WTC11 (cell line): ENCODE measurements at regions not wholly inside any gene's neighbourhood (a gene's known extent, or its start where the extent isn't known, plus 50 kb on each side); places are given as distances from the start of the nearest gene placed in this dataset.

Experiments used
- ATAC-seq: fragments of 200-7000 bp; cut with Tn5 transposase; 2 replicates; pipeline ENCODE4 v1.10.0; 2021; ENCODE audit warnings: mild to moderate bottlenecking, moderate library complexity
- CTCF ChIA-PET: fragments of 300-600 bp; sonication (Branson Sonifier 250); formaldehyde crosslinking; loops from one replicate; lab custom pipeline; 2021; ENCODE audit warnings: antibody characterized with exemption; lab: Charles Lee
- POLR2A ChIA-PET: fragments of 350-600 bp; sonication (Branson Sonifier 250); formaldehyde crosslinking; loops from one replicate; lab custom pipeline; 2021; ENCODE audit warnings: antibody characterized with exemption; lab: Charles Lee
- DNase-seq: peaks from one replicate; pipeline ENCODE4 v3.0.0; 2021; ENCODE audit warnings: low spot score
- H3K27ac Mint-ChIP-seq: 2 replicates; pipeline ENCODE4 v1.8.0; 2021; ENCODE audit warnings: mixed read lengths
- H3K27me3 Mint-ChIP-seq: 2 replicates; pipeline ENCODE4 v1.8.0; 2021; ENCODE audit warnings: low read depth, mild to moderate bottlenecking, moderate library complexity, mixed read lengths
- H3K36me3 Mint-ChIP-seq: 2 replicates; pipeline ENCODE4 v1.8.0; 2021; ENCODE audit warnings: mixed read lengths
- H3K4me1 Mint-ChIP-seq: 2 replicates; pipeline ENCODE4 v1.8.0; 2022; ENCODE audit warnings: mixed read lengths
- H3K4me3 Mint-ChIP-seq: 2 replicates; pipeline ENCODE4 v1.8.0; 2021; ENCODE audit warnings: mild to moderate bottlenecking, moderate library complexity, mixed read lengths
- H3K9me3 Mint-ChIP-seq: 2 replicates; pipeline ENCODE4 v1.8.0; 2021; ENCODE audit warnings: mixed read lengths
- ATF2 ChIP-seq: sonication (generic); formaldehyde crosslinking; IDR thresholded peaks from 2 replicates; pipeline ENCODE4 v1.8.1; 2022; ENCODE audit warnings: low read depth, missing genetic modification reagents, borderline replicate concordance
- CREB1 ChIP-seq: sonication (generic); formaldehyde crosslinking; IDR thresholded peaks from 2 replicates; pipeline ENCODE4 v1.8.0; 2023; ENCODE audit warnings: mild to moderate bottlenecking, missing genetic modification reagents
- ETV6 ChIP-seq: sonication (generic); formaldehyde crosslinking; IDR thresholded peaks from 2 replicates; pipeline ENCODE4 v1.8.1; 2022; ENCODE audit warnings: mild to moderate bottlenecking, missing genetic modification reagents
- FOXK1 ChIP-seq: sonication (generic); formaldehyde crosslinking; IDR thresholded peaks from 2 replicates; pipeline ENCODE4 v1.8.0; 2022; ENCODE audit warnings: mild to moderate bottlenecking, moderate library complexity, missing genetic modification reagents
- MXD4 ChIP-seq: fragments of 250-450 bp; sonication (Bioruptor Pico); IDR thresholded peaks from 2 replicates; pipeline ENCODE4 v1.8.0; 2021; ENCODE audit warnings: mild to moderate bottlenecking, moderate library complexity, borderline replicate concordance
- MYBL2 ChIP-seq: sonication (generic); formaldehyde crosslinking; IDR thresholded peaks from 2 replicates; pipeline ENCODE4 v1.8.1; 2023; ENCODE audit warnings: mild to moderate bottlenecking, moderate library complexity, missing genetic modification reagents
- NR1H2 ChIP-seq: sonication (generic); formaldehyde crosslinking; IDR thresholded peaks from 2 replicates; pipeline ENCODE4 v1.9.0; 2021; ENCODE audit warnings: mild to moderate bottlenecking, moderate library complexity, missing genetic modification reagents
- PRDM15 ChIP-seq: sonication (generic); formaldehyde crosslinking; IDR thresholded peaks from 2 replicates; pipeline ENCODE4 v1.8.0; 2022; ENCODE audit warnings: missing genetic modification reagents
- RORB ChIP-seq: fragments of 250-450 bp; sonication (Bioruptor Pico); IDR thresholded peaks from 2 replicates; pipeline ENCODE4 v1.9.0; 2021; ENCODE audit warnings: mild to moderate bottlenecking
- SMAD3 ChIP-seq: sonication (generic); formaldehyde crosslinking; IDR thresholded peaks from 2 replicates; pipeline ENCODE4 v1.8.0; 2022; ENCODE audit warnings: missing genetic modification reagents, mild to moderate bottlenecking, borderline replicate concordance
- SMAD4 ChIP-seq: sonication (generic); formaldehyde crosslinking; IDR thresholded peaks from 2 replicates; pipeline ENCODE4 v1.8.0; 2022; ENCODE audit warnings: mild to moderate bottlenecking, missing genetic modification reagents
- TEAD4 ChIP-seq: sonication (generic); formaldehyde crosslinking; IDR thresholded peaks from 2 replicates; pipeline ENCODE4 v1.8.0; 2022; ENCODE audit warnings: mild to moderate bottlenecking, missing genetic modification reagents
- USF2 ChIP-seq: sonication (generic); formaldehyde crosslinking; IDR thresholded peaks from 2 replicates; pipeline ENCODE4 v1.8.1; 2023; ENCODE audit warnings: mild to moderate bottlenecking, missing genetic modification reagents, moderate library complexity
- ZNF138 ChIP-seq: sonication (generic); formaldehyde crosslinking; conservative IDR thresholded peaks from 2 replicates; pipeline ENCODE4 v1.8.1; 2022; ENCODE audit warnings: mild to moderate bottlenecking, moderate library complexity, missing genetic modification reagents
- ZNF232 ChIP-seq: sonication (generic); formaldehyde crosslinking; IDR thresholded peaks from 2 replicates; pipeline ENCODE4 v1.8.0; 2022; ENCODE audit warnings: mild to moderate bottlenecking, missing genetic modification reagents
- ZNF263 ChIP-seq: sonication (generic); formaldehyde crosslinking; IDR thresholded peaks from 2 replicates; pipeline ENCODE4 v1.8.1; 2022; ENCODE audit warnings: low read depth, mild to moderate bottlenecking, moderate library complexity, missing genetic modification reagents
- ZNF423 ChIP-seq: fragments of 250-450 bp; sonication (Bioruptor Pico); IDR thresholded peaks from 2 replicates; pipeline ENCODE4 v2.1.2; 2022; ENCODE audit warnings: mild to moderate bottlenecking, moderate library complexity
- ZNF671 ChIP-seq: fragments of 250-450 bp; sonication (Bioruptor Pico); IDR thresholded peaks from 2 replicates; pipeline ENCODE4 v1.8.0; 2021; ENCODE audit warnings: mild to moderate bottlenecking
- TF ChIP-seq, protein P1 (sequence below): sonication (generic); formaldehyde crosslinking; IDR thresholded peaks from 2 replicates; pipeline ENCODE4 v1.8.1; 2023; ENCODE audit warnings: mild to moderate bottlenecking, missing genetic modification reagents, moderate library complexity
- TF ChIP-seq, protein P2 (sequence below): sonication (generic); formaldehyde crosslinking; IDR thresholded peaks from 2 replicates; pipeline ENCODE4 v1.8.1; 2023; ENCODE audit warnings: mild to moderate bottlenecking, moderate library complexity, missing genetic modification reagents
- TF ChIP-seq, protein P3 (sequence below): sonication (generic); formaldehyde crosslinking; IDR thresholded peaks from 2 replicates; pipeline ENCODE4 v1.8.1; 2023; ENCODE audit warnings: mild to moderate bottlenecking, missing genetic modification reagents

- no peaks in the 10 kb centered on the region for H3K27me3 Mint-ChIP-seq
- DNase-seq = no peak
- H3K36me3 Mint-ChIP-seq = no peaks in the 10 kb centered on the region
- no peak for ATAC-seq
- H3K9me3 Mint-ChIP-seq = no peaks in the 10 kb centered on the region
- POLR2A ChIA-PET = no interaction called here
- H3K27ac Mint-ChIP-seq = no peak overlapping the region
- no peaks in the 10 kb centered on the region for H3K4me1 Mint-ChIP-seq
- CTCF ChIA-PET = no interaction called here
- no peak overlapping the region for H3K4me3 Mint-ChIP-seq
- no peak for TF ChIP-seq ZNF671 (CRISPR knock-in tag)
- no peak for TF ChIP-seq PRDM15 (CRISPR knock-in tag)
Observed at GRCh38 chr6:156111913-156112312, 656.3 kb upstream of the NOX3 start.

DNA sequence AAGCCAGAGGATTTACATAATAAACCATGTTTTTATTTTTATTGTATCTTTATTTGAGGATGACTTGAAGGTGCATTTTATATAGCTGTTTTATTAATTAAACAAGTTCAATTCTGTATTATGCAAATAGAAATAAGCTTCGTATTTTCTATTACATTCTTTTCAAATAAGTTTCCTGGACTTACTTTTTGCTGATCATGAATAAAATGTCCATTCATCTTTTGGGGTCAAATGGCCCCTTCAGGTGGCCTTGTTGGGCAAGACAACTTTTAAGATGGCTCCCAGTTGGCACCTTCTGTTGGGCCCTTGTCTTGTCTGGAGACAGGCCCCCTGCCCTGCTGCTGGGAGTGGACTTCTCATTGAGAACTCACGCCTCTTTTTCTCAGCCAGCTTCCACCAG is 654.6 kb upstream of the NOX3 start:
- H3K27ac Mint-ChIP-seq = no peak overlapping the region
- no peak overlapping the region for H3K4me3 Mint-ChIP-seq
- no peak for ATAC-seq
- no peaks in the 10 kb centered on the region for H3K9me3 Mint-ChIP-seq
- CTCF ChIA-PET = no interaction called here
- no peaks in the 10 kb centered on the region for H3K27me3 Mint-ChIP-seq
- TF ChIP-seq, protein P1, sequence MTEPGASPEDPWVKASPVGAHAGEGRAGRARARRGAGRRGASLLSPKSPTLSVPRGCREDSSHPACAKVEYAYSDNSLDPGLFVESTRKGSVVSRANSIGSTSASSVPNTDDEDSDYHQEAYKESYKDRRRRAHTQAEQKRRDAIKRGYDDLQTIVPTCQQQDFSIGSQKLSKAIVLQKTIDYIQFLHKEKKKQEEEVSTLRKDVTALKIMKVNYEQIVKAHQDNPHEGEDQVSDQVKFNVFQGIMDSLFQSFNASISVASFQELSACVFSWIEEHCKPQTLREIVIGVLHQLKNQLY (CRISPR knock-in tag) = no peak
- TF ChIP-seq MXD4 (CRISPR knock-in tag) (no peak), ETV6 (no peak), SMAD3 (no peak), FOXK1 (CRISPR knock-in tag) (no peak), SMAD4 (CRISPR knock-in tag) (no peak), CREB1 (CRISPR knock-in tag) (no peak), ZNF232 (no peak), RORB (CRISPR knock-in tag) (no peak), TEAD4 (CRISPR knock-in tag) (no peak), NR1H2 (CRISPR knock-in tag) (no peak), ZNF263 (CRISPR knock-in tag) (no peak), ZNF423 (no peak), MYBL2 (CRISPR knock-in tag) (no peak), ZNF138 (CRISPR knock-in tag) (no peak), ATF2 (CRISPR knock-in tag) (no peak), USF2 (no peak)
- TF ChIP-seq, protein P2, sequence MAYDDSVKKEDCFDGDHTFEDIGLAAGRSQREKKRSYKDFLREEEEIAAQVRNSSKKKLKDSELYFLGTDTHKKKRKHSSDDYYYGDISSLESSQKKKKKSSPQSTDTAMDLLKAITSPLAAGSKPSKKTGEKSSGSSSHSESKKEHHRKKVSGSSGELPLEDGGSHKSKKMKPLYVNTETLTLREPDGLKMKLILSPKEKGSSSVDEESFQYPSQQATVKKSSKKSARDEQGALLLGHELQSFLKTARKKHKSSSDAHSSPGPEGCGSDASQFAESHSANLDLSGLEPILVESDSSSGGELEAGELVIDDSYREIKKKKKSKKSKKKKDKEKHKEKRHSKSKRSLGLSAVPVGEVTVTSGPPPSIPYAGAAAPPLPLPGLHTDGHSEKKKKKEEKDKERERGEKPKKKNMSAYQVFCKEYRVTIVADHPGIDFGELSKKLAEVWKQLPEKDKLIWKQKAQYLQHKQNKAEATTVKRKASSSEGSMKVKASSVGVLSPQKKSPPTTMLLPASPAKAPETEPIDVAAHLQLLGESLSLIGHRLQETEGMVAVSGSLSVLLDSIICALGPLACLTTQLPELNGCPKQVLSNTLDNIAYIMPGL (CRISPR knock-in tag) = no peak
- TF ChIP-seq, protein P3, sequence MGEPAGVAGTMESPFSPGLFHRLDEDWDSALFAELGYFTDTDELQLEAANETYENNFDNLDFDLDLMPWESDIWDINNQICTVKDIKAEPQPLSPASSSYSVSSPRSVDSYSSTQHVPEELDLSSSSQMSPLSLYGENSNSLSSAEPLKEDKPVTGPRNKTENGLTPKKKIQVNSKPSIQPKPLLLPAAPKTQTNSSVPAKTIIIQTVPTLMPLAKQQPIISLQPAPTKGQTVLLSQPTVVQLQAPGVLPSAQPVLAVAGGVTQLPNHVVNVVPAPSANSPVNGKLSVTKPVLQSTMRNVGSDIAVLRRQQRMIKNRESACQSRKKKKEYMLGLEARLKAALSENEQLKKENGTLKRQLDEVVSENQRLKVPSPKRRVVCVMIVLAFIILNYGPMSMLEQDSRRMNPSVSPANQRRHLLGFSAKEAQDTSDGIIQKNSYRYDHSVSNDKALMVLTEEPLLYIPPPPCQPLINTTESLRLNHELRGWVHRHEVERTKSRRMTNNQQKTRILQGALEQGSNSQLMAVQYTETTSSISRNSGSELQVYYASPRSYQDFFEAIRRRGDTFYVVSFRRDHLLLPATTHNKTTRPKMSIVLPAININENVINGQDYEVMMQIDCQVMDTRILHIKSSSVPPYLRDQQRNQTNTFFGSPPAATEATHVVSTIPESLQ (CRISPR knock-in tag) = no peak
- TF ChIP-seq, all 79 proteins: peak for 0
- no peaks in the 10 kb centered on the region for H3K4me1 Mint-ChIP-seq
- POLR2A ChIA-PET = no interaction called here
- DNase-seq = no peak
- H3K36me3 Mint-ChIP-seq = no peaks in the 10 kb centered on the region
